DMS53 (cell line): ENCODE measurements at regions not wholly inside any gene's neighbourhood (a gene's known extent, or its start where the extent isn't known, plus 50 kb on each side); places are given as distances from the start of the nearest gene placed in this dataset.
"Not testable (repeated sequence)": the region's sequence is repeated elsewhere in the genome, so short reads cannot be mapped to it uniquely, and the experiment has no call there.

ENCODE experiments used
- DNase-seq: peaks from one replicate; lab custom pipeline; 2025; lab: John Stamatoyannopoulos, UW

DNA sequence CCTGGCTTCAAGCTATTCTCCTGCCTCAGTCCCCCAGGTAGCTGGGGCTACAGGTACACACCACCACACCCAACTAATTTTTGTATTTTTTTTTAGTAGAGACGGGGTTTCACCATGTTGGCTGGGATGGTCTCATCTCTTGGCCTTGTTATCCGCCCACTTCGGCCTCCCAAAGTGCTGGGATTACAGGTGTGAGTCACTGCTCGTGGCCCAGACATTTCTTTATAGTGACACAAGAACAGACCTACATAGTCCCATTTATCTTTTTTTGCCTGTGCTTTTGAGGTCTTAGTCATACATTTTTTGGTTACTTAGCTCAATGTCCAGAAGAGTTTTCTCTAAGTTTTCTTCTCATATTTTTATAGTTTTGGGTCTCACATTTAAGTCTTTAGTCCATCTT, 247.4 kb downstream of the SYT10 start:
- DNase-seq: no peak

DNA sequence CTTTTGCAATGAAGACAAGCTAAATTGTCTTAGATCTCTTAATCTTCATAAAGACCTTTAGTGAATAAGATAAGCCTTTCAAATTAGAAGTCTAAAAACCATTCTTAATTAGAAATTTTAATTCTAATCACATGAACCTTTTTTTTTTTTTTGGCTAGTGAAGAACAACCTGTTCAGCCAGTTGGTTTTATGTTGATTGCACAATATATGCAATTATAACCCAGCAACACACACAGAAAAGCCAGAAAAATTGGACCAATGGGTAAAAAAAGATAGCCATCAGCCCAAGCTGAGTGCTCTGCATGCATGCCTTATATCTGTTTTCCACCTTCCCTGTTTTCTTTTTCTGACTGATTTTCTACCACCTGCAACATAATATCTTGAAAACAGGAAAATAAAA, 252.2 kb downstream of the SYT10 start:
- no peak for DNase-seq

DNA sequence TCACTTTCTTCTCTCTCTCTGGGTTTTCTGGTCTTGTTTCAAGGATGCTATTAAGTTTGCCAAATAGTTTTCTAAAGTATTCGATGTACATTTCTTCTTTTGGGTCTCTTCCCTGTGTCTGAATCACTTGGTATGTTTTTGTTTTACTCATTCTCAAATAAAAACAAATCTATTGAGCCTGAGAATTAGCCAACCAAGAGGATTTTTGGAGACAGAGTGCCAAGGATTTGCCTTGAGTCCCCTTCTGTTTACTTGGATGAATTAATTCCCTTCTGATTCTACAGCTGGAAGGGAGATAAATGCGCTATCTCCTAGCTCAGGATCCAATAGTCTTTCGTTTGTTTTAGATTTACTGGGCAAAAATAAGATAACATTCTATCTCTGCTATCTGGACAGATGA, 255.5 kb downstream of the SYT10 start:
- no peak for DNase-seq

DNA sequence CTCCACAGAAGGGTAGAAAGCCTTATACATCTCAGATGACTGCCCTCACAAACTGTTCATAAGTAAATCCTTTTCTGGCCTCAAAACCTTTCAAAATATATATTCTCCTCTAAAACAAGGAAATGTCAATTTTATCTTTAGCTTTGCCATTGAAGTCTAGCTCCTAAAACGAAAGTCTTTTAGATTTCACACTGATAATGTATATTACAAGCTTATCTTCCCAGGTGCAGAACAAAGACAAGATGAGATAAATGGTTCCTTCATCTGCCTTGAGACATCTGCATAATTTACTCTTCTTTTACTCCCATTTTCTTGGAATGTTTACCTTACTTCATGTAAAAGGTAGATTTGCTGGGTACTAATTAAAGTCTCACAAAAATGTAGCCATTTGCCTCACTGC, 257.1 kb downstream of the SYT10 start:
- DNase-seq: no peak

DNA sequence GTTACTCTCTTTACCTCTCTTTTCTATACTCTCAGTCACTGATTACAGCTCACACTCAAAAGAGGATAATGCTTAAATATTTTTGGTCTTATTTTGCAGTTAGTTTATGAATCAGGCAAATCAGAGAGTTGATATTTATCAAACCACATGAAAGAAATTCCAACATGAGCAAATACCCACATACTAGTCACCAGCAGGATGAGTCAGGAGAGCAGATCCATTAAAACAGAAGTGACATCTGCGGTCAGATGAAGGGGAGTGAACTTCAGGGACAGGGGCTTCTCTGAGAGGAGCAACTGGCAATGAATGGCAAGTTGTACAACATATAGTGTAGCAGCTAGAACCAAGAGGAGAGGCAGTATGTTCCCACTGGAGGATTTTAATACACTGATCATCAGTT, 258.7 kb downstream of the SYT10 start:
- DNase-seq: no peak

DNA sequence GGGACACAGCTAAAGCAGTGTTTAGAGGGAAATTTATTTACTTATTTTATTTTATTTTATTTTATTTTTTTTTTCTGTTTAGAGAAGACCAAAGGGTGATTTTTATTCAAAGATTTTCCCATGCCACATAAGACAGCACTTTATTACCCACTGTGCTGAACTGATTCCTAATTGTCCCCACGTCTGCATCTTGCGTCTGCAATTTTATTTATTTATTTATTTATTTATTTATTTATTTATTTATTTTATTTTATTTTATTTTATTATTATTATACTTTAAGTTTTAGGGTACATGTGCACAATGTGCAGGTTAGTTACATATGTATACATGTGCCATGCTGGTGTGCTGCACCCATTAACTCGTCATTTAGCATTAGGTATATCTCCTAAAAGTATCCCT, 269.7 kb upstream of the PKP2 start:
- not testable (repeated sequence) for DNase-seq

DNA sequence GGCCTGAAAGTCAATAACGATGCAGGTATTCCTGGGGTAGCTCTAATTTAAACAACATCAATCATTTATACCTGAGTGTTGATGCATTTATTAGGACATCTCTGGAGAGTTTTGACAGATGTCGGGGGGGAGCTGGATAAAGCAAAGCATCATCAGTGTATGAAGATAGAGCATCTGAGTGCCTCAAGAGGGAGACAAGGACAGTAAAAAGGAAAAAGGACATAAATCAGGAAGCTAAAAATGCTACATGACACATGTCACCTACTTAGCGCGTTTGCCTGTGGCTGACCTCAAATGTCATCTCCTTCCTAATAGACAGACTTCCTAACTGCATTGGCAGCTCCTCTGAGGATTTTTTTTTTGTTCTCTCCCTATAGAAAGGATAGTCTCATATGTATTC, 259.5 kb upstream of the PKP2 start:
- no peak for DNase-seq

DNA sequence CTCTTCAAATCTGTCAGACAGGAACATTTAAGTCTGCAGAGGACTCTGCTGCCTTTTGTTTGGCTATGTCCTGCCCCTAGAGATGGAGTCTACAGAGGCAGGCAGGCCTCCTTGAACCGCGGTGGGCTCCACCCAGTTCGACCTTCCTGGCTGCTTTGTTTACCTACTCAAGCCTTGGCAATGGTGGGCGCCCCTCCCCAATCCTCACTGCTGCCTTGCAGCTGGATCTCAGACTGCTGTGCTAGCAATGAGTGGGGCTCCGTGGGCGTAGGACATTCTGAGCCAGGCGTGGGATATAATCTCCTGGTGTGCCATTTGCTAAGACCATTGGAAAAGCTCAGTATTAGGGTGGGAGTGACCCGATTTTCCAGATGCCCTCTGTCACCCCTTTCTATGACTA, 250.7 kb upstream of the PKP2 start:
- DNase-seq: not testable (repeated sequence)

DNA sequence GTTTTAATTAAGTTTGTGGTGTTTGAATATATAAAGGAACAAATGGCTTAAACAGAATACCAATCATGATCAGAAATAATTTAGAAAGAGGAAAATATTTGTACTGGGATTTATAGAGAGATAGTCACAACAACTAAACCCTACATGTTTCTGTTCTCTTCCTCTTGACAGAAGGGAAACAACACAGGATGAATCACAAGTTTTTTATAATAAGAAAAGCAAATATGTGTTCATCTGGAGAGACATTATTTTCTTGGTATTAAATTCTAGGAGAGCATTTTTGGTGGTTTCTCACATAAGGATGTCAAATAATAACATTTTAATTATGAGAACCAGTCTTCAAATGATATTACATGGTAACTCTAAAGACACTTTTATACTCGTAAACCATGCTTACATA, 232.9 kb upstream of the PKP2 start:
- DNase-seq: no peak

DNA sequence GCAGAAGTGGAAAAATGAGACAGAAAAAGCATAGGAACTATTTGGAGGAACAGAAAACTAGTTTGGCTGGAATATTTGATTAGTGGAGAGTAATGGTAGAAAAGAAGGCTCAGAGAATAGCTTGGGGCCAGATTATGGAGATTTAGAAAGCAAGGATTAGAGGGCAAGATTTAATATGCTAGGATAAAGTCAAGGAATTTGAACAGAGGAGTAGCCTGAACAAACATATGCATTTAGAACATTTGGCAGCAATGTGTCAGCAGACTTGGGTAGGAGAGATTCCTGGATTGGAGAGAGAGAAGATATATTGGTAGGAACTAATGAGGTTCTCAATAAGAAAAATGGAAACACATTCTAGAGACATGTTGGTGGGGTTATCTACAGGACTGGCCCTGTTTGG, 229.2 kb upstream of the PKP2 start:
- no peak for DNase-seq

GRCh38 chr12:33116284-33116683, 219.7 kb upstream of the PKP2 start:
- no peak for DNase-seq

GRCh38 chr12:33115716-33116115, 219.1 kb upstream of the PKP2 start:
- no peak for DNase-seq

GRCh38 chr12:33111850-33112249, 215.3 kb upstream of the PKP2 start:
- DNase-seq: no peak

GRCh38 chr12:33107827-33108226, 211.2 kb upstream of the PKP2 start:
- not testable (repeated sequence) for DNase-seq

- no peak for DNase-seq
Observed at GRCh38 chr12:33093534-33093933, 197.0 kb upstream of the PKP2 start.

DNA sequence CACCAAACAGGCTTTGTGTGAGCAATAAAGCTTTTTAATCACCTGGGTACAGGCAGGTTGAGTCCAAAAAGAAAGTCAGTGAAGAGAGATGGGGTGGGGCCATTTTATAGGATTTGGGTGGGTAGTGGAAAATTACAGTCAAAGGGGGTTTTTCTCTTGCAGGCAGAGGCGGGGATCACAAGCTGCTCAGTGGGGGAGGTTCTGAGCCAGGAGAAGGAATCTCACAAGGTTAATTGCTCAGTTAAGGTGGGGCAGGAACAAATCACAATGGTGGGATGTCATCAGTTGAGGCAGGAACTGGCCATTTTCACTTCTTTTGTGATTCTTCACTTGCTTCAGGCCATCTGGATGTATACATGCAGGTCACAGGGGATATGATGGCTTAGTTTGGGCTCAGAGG, 191.3 kb upstream of the PKP2 start:
- DNase-seq: not testable (repeated sequence)

DNA sequence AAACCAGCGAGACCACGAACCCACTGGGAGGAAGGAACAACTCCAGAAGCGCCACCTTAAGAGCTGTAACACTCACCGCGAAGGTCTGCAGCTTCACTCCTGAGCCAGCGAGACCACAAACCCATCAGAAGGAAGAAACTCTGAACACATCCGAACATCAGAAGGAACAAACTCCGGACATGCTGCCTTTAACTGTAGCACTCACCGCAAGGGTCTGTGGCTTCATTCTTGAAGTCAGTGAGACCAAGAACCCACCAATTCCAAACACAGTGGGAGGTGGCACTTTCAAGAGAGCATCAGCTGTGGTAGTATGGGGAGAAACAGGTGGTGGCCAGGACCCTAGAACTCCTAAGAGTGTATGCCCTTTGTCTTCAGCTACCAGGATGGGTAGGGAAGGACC, 179.8 kb upstream of the PKP2 start:
- not testable (repeated sequence) for DNase-seq

GRCh38 chr12:33075130-33075766, 178.7 kb upstream of the PKP2 start:
- not testable (repeated sequence) for DNase-seq

GRCh38 chr12:33061844-33062243, 165.3 kb upstream of the PKP2 start:
- no peak for DNase-seq

GRCh38 chr12:33054371-33054770, 157.8 kb upstream of the PKP2 start:
- DNase-seq: no peak

DNA sequence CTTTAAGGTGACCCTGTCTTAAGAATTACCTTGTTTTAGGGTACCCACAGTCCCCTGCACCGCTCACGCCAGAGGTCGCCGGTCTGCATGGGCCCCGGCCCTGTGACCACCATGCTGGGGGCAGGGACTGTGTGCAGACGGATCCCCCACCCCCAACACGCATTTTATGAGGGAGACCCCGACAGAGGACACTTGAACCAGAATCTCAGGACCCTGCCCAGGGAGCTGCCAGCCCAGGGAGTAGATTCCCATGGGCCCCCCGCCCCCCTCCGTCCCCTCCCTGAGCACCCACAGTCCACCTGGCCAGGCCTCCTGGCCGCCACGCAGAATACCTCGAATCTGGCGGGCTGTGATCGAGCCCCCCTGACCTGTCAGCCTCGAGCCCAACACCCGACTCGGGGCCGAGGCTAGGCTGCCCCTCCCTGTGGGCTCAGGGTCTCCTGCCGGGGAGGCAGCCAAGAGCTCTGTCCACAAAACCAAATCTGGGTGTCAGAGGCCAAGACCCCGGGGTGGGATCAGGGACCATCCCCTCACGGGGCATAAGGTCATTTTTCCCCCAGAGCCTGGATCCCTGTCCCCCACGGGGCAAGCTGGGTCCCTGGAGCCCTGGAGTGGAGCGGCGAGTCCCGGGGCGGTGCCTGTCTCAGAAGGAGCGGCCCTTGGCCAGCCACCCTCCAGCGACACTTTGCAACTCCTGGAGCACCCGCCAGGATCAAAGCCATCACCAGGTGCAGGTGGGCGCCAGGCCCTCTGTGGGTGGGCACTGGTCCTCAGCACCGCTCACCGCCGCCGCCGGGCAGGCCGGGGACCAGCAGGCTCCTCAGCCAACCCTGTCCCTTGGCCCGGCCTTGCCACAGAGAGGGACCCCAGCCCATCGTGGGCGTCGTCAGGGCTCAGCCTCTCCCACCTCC, 155.8 kb upstream of the PKP2 start:
- DNase-seq: no peak

DNA sequence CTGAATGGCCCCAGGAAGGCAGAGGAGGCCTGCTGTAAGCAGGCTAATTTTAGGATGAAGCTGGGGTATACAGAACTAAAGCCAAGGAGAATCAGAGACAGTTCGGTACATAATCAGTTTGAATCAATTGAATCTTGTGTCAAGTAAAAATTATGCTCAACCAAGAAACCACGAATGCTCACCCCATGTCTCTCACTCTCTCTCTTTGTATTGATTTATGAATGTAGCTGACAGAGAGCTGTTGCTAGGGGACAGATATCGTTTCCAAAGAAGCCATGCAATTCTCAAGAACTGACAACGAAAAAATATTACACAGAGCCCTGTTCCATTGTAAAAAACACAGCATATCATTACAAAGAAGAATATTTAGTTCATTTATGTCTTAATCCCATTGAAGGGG, 151.1 kb upstream of the PKP2 start:
- no peak for DNase-seq

DNA sequence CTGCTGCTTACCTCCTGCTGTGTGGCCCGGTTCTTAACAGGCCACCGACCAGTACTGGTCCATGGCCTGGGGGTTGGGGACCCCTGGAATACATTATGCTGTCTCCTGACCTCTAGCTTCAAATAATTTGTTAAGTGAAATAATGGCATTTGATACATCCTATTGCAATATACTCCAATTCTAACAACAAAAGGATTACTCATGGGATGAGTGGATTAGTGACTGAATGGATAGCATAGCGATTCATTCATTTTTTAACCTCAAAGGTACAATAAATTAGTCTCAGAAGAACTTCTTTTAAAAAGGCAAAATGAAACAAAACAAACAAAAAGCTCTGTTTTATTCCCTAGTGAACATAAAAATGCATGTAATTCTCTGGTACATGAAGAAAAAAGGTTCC, 147.9 kb upstream of the PKP2 start:
- DNase-seq: no peak

DNA sequence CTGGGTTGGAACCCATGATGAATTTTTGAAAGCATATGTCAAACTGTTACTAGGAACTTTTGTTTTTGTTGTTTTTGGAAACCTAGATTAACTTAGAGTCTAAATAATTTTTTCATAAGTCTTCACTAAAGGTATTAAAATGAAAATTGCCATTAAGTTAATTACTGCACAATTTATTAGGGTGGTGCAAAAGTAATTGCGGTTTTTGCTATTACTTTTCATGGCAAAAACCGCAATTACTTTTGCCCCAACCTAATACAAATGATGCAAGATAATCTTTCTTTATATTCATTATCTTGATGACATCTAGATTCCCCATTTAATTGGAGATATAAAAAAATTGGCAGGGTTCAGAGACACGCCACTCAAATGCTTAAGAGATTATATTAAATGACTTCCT, 145.0 kb upstream of the PKP2 start:
- DNase-seq: no peak
